ENCODE measurements at regions not wholly inside any gene's neighbourhood (a gene's known extent, or its start where the extent isn't known, plus 50 kb on each side); places are given as distances from the start of the nearest gene placed in this dataset.
"Not testable (repeated sequence)": the region's sequence is repeated elsewhere in the genome, so short reads cannot be mapped to it uniquely, and the experiment has no call there.

GRCh38 chr15:78708713-78709260, 67.8 kb upstream of the CHRNB4 start:
- DNase-seq, result no peak

DNA sequence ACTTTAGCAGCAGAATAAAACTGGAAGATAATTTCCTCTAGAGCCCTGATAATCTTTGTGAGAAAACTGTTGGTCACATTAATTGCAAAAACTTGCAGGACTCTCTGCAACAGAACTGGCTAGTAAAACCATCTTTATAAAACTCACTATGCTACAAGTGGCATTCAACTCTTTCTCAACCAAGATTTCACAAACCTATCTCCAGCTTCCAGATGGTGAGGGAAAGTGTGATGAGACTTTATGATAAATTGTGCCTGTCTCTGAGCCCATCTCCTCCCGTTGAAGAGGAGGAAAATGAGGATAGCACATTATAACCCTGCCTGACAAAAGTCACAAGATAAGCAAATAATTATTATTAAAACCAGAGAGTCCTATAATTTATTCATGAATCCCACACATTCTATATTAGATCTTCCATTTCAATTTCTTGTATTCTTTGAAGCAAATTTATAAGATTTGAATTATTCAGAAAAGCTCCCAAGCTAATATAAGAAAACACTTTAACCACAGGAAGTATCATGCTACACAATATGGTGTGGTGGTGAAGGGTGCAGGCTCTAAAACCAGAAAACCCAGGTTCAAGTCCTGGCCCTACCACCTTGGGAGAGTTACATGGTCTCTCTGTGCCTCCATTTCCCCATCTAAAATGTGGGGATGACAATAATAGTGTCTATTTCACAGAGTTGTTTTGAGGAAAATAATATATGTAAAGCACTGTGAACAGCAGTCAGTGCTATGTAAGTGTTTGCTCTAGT, 65.6 kb upstream of the CHRNB4 start:
- DNase-seq, result not testable (repeated sequence)

GRCh38 chr15:78703334-78704056, 62.5 kb upstream of the CHRNB4 start:
- DNase-seq, result not testable (repeated sequence)

DNA sequence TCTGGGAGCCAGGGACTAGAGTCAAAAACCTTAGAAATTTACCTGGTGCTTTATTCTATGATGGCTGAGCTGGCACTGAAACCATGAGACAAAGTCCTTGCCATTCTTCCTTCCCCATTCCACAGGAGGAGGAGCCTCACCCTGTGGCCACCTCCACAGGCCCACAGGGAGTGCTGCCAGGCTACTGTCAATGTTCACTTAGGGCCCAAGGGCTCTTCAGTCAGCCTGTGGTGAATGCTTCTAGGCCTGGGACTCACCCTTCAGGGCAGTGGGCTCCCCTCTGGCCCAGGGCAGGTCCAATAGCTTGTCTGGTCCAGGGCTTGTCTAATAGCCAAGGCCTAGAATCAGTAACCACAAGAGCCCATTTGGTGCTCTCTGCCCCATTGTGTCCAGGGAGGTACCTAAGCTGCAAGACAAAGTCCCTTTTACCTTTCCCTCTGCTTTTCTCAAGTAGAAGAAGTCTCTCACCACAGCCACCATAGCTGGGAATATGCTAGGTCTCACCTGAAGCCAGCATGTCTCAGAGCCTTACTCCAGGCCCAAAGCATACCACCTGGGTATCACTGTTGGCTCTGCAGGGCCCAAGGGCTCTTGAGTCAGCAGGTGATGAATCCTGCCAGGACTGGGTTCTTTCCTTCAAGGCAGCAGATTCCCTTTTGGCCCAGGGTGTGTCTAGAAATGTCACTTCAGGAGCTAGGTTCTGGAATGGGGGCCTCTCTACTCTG, 61.8 kb upstream of the CHRNB4 start:
- no peak for DNase-seq

DNA sequence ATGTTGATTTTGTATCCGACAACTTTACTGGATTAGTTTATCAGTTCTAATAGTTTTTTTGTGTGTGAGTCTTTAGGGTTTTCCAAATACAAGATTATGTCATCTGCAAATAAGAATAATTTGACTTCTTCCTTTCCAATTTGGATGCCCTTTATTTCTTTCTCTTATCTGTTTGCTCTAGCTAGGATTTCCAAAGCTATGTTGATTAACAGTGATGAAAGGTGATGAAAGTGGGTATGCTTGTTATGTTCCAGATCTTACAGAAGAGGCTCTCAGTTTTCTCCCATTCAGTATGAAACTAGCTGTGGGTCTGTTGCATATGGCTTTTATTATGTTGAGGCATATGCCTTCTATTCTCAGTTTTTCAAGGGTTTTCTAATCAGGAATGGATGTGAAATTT, 56.4 kb upstream of the CHRNB4 start:
- DNase-seq, result no peak

DNA sequence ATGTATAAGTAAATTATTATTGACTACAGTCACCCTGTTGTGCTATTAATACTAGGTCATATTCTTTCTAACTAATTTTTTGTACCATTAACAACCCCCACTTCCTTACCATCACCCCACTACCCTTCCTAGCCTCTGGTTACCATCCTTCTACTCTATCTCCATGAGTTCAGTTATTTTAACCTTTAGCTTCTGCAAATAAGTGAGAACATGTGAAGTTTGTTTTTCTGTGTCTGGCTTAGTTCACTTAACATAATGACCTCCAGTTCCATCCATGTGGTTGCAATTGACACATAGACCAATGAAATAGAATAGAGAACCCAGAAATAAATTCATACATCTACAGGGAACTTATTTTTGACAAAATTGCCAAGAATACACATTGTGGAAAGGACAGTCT, 55.4 kb upstream of the CHRNB4 start:
- no peak for DNase-seq

DNA sequence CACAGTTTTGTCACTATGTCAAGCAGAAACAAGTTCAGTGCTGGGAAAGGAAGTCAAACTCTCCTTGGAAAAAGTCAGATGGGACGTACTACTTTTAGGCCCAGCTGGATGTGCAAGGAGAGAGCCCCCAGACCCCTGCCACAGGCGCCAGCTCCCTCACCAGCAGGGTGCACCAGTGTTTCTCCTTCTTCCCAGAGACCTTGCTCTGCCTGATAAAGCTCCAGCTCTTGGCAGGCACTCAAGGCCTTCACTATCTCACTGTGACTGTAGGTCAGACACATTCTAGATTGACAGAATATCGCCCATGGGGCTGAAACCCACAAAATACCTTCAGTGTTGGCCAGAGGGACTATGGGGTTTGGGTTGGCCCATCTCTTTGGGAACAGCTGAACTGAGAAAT, 54.8 kb upstream of the CHRNB4 start:
- no peak for DNase-seq

- no peak for DNase-seq
These were observed 54.1 kb upstream of the CHRNB4 start for GRCh38 chr15:78695046-78695671.

GRCh38 chr15:78691851-78692421, 50.9 kb upstream of the CHRNB4 start:
- no peak for DNase-seq

DNA sequence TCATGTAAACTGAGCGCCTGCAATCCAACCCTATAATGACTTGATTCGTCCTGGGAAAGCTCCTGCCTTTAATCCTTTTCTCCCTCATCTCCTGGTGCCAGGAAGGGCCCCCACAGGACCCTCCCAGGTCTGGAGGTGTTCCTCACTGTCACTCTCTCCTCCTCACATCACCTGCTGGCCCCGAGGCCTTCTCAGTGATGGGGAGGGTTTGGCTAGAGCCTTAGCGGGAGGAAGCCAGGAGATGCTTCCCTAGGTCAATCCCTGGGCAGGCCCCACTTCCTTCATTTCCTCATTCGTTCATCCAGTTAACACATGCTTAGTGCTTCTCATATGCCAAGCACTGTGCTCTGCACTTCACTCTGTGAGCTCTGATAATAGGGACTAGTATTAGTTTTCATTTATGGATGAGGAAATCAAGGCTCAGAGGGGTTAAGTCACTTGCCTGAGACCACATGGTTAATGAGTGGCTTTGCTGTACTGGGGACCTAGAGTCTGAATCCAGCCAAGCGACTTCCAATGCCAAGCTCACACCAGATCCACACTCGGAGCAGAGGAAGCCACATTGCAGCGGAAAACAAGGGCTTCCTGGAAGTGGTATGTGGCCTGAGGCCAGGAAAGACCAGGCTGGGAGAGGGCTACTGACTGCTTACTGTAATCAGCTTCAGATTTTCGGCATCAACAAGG, 50.3 kb upstream of the CHRNB4 start:
- DNase-seq, result peak in 1 of 2 donors; percentile 14
